ENCODE measurements at regions not wholly inside any gene's neighbourhood (a gene's known extent, or its start where the extent isn't known, plus 50 kb on each side); places are given as distances from the start of the nearest gene placed in this dataset.

- ATAC-seq = no peak
- TF ChIP-seq ESRRG (CRISPR knock-in tag; IDR thresholded peaks at IDR 0.05) (no peak), TCF4 (CRISPR knock-in tag; IDR thresholded peaks at IDR 0.05; ENCODE audit: borderline replicate concordance) (no peak), OSR1 (CRISPR knock-in tag; IDR thresholded peaks at IDR 0.05) (no peak), PPARA (CRISPR knock-in tag; IDR thresholded peaks at IDR 0.05; ENCODE audit: borderline replicate concordance) (no peak), SNAI2 (CRISPR knock-in tag; IDR thresholded peaks at IDR 0.05) (no peak), ZNF8 (CRISPR knock-in tag; IDR thresholded peaks at IDR 0.05) (no peak), TOX (CRISPR knock-in tag; IDR thresholded peaks at IDR 0.05; ENCODE audit: borderline replicate concordance) (no peak), RARB (CRISPR knock-in tag; IDR thresholded peaks at IDR 0.05) (no peak), ISL1 (CRISPR knock-in tag; IDR thresholded peaks at IDR 0.05) (no peak), ZNF70 (CRISPR knock-in tag; IDR thresholded peaks at IDR 0.05) (no peak), CREB5 (CRISPR knock-in tag; IDR thresholded peaks at IDR 0.05; ENCODE audit: low read depth) (no peak), GLIS3 (CRISPR knock-in tag; IDR thresholded peaks at IDR 0.05) (no peak), ARNTL (CRISPR knock-in tag; IDR thresholded peaks at IDR 0.05; ENCODE audit: borderline replicate concordance, low read depth) (no peak), PATZ1 (CRISPR knock-in tag; IDR thresholded peaks at IDR 0.05; ENCODE audit: borderline replicate concordance) (no peak), TSHZ2 (CRISPR knock-in tag; IDR thresholded peaks at IDR 0.05) (no peak)
These were observed 863.9 kb downstream of the EPHA3 start for GRCh38 chr3:89971329-89971728.

- ATAC-seq = no peak
- TF ChIP-seq ZNF70 (CRISPR knock-in tag; IDR thresholded peaks at IDR 0.05) = no peak
- TF ChIP-seq ESRRG (CRISPR knock-in tag; IDR thresholded peaks at IDR 0.05) = no peak
- TF ChIP-seq OSR1 (CRISPR knock-in tag; IDR thresholded peaks at IDR 0.05) = no peak
- no peak for TF ChIP-seq PATZ1 (CRISPR knock-in tag; IDR thresholded peaks at IDR 0.05; ENCODE audit: borderline replicate concordance)
- no peak for TF ChIP-seq CREB5 (CRISPR knock-in tag; IDR thresholded peaks at IDR 0.05; ENCODE audit: low read depth)
- TF ChIP-seq BACH2 (CRISPR knock-in tag; IDR thresholded peaks at IDR 0.05; ENCODE audit: borderline replicate concordance) = no peak
These were observed 865.7 kb downstream of the EPHA3 start for GRCh38 chr3:89973156-89973555.

GRCh38 chr3:89974903-89975519 lies 867.6 kb downstream of the EPHA3 start:
- no peak for ATAC-seq

More at GRCh38 chr3:89974903-89975519, 867.6 kb downstream of the EPHA3 start:
- TF ChIP-seq RARB (CRISPR knock-in tag; IDR thresholded peaks at IDR 0.05) (no peak), ARNTL (CRISPR knock-in tag; IDR thresholded peaks at IDR 0.05; ENCODE audit: borderline replicate concordance, low read depth) (no peak), ZFP30 (CRISPR knock-in tag; IDR thresholded peaks at IDR 0.05) (no peak), ESRRG (CRISPR knock-in tag; IDR thresholded peaks at IDR 0.05) (no peak), SNAI2 (CRISPR knock-in tag; IDR thresholded peaks at IDR 0.05) (no peak), CSRNP3 (CRISPR knock-in tag; IDR thresholded peaks at IDR 0.05) (no peak), OSR1 (CRISPR knock-in tag; IDR thresholded peaks at IDR 0.05) (no peak), ZNF565 (CRISPR knock-in tag; conservative IDR thresholded peaks at IDR 0.05; ENCODE audit: low read depth) (no peak), TSHZ2 (CRISPR knock-in tag; IDR thresholded peaks at IDR 0.05) (no peak), TOX (CRISPR knock-in tag; IDR thresholded peaks at IDR 0.05; ENCODE audit: borderline replicate concordance) (no peak), BACH2 (CRISPR knock-in tag; IDR thresholded peaks at IDR 0.05; ENCODE audit: borderline replicate concordance) (no peak), TCF4 (CRISPR knock-in tag; IDR thresholded peaks at IDR 0.05; ENCODE audit: borderline replicate concordance) (no peak), CSDC2 (CRISPR knock-in tag; IDR thresholded peaks at IDR 0.05) (no peak), ZFP3 (CRISPR knock-in tag; IDR thresholded peaks at IDR 0.05) (no peak)

Data from SK-N-SH treated with all-trans-retinoic acid at 6 μM for 48 hours (cell line).